Urothelium cell line (cell line): ENCODE measurements at regions not wholly inside any gene's neighbourhood (a gene's known extent, or its start where the extent isn't known, plus 50 kb on each side); places are given as distances from the start of the nearest gene placed in this dataset.

ENCODE experiments used
- DNase-seq: peaks from one replicate; pipeline ENCODE4 v3.0.0; 2011; ENCODE audit warnings: low spot score, mixed read lengths
- FAIRE-seq: peaks from 2 replicates; lab custom pipeline; 2011; peaks lifted over from hg19 to GRCh38; lab: Jason Lieb, UNC

DNA sequence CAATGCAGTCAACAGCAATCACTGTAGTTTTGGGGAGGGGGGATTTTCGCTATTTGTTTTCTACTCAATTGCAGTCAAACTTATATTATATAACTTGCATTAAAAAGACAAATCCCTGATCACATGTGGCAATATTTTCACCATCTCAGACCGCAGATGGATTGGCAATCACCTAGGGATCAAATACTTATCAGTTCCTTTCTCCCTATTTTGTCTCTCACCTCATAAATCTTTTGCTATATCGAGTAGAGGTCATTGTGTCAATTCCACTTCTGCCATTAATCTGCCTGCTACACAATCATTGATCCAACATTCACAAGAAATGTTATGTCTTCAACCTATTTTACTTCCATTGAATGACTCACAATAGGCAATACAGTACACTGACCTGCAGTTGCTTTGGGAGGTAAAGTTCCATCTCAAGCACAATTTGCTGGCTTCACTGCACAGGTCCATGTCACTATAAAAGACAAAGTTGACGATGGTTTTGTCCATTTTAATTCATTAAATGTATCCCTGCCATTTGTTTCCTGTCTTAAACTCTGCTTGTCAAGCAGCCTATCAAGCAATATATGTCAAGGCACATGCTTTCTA is 415.8 kb upstream of the PCDH9 start:
- DNase-seq: no peak
- no peak for FAIRE-seq

DNA sequence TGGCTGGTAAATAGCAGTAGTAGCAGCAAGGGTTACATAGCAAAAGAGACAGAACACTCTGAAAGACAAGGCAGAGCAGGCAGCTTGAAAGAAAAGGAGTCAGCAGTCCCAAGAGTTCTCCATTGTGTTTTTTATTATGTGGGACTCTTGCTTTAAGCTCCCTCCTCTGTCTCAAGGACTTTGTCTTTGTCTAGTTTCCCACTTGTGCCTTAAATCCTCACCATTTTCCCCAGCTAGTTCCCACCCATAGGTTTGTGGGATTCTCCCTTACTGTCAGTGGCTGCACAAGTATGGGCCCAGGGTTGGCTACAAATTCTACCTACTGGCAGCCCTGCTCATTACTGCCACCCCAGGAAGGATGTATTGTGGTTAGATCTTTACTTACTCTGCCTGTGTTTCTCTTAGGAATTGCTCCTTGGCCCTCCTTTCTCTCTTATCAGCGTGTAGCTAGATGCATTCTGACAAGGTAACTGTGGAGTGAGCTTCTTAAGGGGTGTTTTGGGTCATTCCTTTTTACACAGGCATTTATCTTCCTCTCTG is 413.4 kb upstream of the PCDH9 start:
- DNase-seq: no peak
- no peak for FAIRE-seq

DNA sequence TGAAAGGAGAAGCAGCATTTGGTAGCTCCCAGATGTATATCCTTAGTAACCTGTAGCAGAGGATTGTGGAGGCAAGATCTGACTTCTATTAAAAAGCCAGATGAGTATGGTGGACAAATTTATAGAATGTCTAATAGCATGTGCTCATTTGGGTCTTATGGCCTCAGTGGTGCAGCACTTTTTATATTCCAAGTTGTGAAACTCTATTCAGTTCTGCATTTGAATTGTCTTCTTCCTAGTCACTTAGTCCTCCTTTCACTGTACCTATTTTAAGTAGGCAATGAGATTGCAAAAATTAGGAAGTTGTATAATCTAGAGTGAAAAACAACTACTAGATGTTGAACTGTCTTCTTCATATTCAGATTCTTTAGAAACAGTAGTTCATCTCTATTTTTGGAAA is 412.5 kb upstream of the PCDH9 start:
- FAIRE-seq: no peak
- DNase-seq: no peak

DNA sequence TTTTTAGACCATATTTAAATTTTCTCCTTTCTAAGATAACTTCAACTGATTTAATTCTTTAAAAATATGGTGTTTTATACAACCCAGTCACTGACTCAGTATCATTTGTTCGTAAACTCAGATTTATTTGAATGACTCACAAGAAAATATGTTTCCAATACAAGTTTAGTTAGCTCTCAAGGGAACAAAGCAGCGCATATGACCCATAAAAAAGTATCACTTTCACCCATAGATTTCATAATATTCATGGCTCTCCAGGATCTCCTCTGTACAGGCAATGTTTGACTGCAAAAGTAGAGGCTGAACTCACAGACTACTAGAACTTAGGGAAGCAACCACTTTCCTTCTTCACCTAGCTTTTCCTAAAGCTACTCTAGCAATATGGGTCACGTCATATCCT is 405.6 kb upstream of the PCDH9 start:
- no peak for FAIRE-seq
- DNase-seq: no peak

DNA sequence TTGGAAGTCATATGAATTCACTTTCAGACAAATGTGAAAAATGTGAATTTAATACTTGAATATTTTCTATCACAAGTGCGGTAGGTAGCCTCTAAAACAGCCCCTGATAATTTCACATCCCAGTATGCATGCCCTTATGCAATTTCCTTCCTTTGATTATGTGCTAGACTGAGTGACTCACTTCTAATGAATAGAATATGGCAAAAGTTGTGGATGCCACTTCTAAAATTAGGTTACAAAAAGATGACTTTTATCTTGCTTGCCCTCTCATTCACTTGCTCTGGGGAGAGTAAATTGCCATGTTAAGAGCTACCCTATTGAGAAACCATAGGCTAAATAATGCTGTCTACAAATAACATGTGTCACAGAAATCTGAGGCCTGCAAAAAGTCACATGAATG is 402.5 kb upstream of the PCDH9 start:
- no peak for DNase-seq
- no peak for FAIRE-seq

DNA sequence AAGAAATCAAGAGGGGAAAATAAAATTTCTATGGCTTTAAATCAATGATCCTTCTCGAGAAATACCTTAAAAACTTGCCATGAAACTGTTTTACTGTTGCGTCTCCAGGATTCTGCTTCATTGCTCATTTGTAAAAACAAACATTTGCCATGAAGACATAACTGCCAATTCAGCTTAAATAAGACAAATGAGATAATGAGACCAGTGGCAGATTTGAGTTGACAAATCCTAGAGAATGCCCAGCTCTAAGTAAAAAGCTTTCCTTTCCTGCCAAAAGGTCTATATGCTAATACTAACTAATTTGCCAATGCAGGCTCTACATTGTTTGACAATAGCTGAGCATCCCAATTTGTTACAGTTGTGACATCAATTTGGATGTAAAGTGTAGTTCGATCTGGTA is 400.5 kb upstream of the PCDH9 start:
- DNase-seq: no peak
- FAIRE-seq: no peak

DNA sequence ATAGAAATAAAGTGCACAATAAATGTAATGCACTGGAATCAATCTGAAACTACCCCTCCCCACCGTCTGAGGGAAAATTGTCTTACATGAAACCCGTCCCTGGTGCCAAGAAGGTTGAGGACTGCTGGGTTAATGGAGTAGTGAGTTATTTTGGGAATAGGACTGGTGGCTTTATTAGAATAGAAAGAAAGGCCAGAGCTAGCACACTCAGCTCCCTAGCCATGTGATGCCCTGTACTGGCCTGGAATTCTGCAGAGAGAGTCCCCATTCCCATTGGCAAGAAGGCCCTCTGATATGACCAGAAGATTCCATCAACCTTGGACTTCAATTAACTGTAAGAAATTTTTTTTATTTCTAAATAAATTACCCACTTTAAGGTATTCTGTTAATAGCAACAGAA is 393.5 kb upstream of the PCDH9 start:
- no peak for FAIRE-seq
- DNase-seq: no peak

DNA sequence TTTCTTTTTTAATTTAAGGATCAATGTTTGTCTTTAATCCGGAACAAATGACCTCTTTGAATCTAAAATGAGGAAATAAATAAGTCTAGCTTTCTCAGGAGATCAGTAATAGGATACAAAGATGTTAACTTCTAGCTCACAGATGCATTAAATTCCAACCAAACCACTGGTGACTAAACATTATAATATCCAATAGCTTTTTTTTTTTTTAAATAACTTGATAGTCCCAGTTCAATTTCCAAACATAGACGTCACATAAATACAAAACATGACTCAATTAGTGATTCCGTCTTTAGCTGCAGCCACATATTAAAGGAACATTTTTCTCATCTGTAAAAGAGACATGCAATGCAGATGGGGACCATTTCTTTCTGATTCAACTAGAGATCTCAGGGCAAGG is 390.5 kb upstream of the PCDH9 start:
- FAIRE-seq (no peak), DNase-seq (peak; percentile 0)

DNA sequence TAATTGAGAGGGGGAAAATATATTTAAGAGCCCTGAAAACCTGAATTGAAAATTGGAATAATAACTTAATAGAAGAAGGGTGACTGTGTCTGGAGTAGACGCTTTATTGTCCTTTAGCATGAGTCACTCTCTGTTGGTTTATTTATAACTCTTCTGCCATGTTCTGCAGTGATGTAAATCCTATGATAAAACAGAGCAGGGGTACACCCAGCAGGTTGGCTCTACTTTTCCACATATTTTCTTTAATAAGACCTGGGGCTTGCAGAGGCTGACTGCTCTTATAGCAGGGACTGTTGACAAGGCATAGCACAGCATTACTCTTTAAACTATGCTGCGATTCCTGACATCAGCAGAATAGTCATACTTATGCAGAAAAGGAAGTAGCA is 389.9 kb upstream of the PCDH9 start:
- peak; percentile 25 for DNase-seq
- FAIRE-seq: no peak

DNA sequence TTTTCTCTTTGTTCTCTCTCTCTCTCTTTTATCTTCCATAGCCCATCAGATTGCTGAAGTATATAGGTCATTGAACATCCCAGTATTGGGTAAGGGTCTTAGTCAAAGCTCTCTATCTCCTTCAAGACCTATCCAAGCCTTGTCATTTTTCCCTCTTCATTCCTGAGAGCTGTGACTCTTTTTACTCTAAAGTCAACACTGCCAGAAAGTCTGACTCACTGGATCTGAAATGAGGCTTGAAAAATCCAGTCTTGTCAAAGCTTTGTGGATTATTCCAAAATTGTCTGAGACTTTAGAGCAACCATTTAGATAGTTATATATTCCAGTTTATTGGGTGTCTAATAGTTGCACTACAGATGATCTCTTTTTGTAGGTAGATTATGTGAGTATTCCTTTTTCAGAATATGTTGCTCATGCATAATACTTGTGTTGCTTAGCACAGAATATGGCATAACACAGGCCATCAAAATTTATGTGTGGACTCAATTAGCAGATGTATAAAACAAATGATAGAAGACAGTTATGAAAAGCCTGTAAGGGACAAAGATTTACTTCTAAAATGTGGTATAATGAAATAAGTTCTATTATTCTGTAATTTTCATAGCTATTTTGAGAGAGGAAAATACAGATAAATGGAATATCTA is 389.3 kb upstream of the PCDH9 start:
- DNase-seq: peak; percentile 4
- no peak for FAIRE-seq

DNA sequence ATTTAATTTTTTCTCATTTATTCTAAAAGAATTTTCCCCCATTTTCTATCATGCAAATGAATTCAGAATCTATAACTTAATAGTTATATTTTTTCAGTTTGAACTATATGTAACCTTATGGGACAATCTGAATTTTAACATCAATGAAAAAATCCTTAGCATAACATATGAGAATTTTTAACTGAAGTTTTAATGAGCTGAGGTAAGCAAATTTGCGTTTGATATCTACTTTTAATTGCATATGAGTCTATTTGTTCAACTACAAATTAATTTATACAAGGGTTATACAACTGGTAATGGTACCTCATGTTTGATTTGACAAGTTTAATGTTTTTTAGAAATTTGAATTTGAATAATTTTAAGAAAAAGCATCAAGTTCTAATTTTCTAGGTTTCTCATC is 384.4 kb upstream of the PCDH9 start:
- DNase-seq (no peak), FAIRE-seq (no peak)

DNA sequence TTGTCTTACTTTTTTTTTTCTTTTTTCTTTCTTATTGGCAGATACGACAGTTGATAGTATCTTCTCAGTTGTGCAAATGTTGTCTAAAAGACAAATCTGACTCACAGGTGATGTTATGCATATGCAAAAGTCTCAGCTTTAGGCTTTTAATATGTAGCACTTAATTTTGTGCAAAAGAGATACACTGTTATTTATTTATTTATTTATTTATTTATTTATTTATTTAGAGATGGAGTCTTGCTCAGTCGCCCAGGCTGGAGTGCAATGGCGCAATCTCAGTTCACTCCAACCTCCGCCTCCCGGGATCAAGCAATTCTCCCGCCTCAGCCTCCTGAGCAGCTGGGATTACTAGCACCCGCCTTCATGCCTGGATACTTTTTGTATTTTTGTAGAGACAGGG is 383.9 kb upstream of the PCDH9 start:
- FAIRE-seq (no peak), DNase-seq (no peak)

DNA sequence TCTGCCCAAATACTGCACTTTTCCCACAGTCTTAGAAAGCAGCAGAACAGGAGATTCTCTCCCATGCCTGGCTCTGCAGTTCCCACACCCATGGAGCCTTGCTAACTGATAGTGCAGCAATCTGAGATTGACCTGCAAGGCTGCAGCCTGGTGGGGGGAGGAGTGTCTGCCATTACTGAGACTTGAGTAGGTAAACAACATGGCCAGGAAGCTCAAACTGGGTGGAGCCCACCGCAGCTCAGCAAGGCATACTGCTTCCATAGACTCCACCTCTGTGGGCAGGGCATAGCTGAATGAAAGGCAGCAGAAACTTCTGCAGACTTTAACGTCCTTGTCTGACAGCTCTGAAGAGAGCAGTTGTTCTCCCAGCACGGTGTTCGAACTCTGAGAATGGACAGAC is 358.5 kb upstream of the PCDH9 start:
- no peak for FAIRE-seq

DNA sequence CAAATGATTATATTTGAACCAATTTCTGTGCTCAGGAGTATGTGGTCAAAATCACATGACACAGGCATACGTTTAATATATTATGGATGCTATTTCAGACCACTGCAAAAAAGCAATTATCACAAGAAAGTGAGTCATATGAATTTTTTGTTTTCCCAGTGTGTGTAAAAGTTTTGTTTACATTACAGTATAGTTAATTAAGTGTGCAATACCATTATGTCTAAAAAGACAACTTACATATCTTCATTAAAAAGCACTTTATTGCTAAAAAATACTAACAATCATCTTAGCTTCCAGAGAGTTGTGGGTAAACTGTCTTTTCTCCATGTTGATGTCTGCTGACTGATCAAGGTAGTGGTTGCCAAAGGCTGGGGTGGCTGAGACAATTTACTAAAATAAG is 347.2 kb upstream of the PCDH9 start:
- FAIRE-seq (no peak), DNase-seq (no peak)

More for the DNA sequence above, 358.5 kb upstream of the PCDH9 start:
- DNase-seq: no peak

DNA sequence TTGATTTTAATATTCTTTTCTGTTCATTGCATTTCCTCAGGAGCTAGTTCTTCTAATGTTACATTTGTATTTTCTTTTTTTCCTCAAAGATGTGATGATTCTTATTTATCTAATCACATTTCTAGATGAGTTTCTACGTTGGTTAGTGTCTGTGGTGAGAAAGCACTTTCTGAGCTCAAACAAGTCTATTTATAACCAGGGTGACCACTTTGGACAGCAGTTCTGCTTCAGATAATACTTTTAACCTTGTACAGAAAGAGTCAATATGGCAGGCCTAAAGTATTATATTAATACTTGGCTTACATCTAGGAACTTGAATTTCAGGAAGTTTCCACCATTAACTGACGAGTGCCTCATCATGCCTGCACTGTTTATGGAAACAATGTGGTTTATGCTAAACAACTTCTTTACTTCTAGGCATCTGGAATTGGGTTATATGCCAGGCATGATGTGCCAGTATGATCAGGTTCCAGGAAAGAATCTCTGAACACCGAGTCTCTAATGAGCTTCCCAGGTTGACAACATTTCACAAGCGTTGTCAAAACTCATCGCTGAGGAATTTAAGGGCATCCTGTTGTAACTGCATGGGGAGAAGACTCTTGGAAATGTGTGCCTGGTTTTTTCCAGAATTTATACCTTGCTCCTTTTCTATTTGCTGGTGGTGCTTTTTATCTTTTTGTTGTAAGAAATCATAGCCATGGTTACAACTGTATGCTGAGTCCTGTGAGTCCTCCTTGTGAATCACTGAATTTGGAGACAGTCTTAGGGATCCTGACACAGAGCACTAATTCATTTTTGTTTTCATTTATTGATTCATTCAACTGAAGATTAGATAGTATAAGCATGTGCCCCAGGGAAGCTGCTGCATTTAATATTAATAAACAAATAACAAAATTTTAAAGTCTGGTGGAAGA is 344.4 kb upstream of the PCDH9 start:
- FAIRE-seq (no peak), DNase-seq (peak; percentile 28)

DNA sequence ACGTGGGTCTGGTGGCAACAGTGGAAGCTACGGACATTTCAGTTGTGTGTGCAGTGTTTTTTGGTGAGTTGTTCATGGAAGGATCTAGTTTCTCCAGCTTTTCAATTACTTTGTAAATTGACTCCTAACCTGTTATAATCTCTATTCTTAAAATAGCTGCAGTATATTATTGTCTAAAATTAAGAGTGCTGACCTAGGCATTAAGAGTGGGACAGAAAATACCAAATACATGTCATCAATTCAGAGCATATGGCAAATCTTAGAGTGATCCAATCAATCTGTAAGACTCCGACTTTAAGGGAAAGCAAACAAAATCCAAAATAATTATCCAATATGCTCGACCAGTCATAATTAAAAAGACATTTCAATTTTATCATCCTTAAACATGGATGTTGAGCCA is 338.1 kb upstream of the PCDH9 start:
- DNase-seq (no peak), FAIRE-seq (no peak)

DNA sequence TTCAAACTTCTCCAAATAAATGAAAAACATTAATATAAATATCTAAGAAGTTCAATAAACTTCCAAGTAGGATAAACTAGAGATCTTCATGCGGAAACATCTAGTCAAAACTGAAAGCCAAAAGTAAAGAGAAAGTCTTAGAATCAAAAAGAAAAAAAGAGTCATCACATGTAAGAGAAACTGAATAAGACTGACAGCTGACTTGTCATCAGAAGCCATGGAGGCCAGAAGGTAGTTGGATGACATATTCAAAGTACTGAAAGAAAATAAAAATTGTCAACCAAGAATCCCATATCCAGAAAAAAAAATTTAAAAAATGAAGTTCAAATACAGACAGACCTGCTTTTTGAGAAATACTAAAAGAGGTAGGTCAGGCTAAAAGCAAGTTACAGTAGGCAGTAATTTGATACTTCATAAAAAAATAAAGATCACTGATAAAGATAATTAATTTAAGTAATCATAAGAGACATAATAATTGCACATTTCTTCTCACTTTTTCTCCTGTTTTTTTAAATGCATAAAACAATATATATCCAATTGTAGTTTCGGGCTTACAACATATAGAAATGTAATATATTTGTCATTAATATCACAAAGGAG is 327.6 kb upstream of the PCDH9 start:
- DNase-seq (no peak), FAIRE-seq (no peak)

DNA sequence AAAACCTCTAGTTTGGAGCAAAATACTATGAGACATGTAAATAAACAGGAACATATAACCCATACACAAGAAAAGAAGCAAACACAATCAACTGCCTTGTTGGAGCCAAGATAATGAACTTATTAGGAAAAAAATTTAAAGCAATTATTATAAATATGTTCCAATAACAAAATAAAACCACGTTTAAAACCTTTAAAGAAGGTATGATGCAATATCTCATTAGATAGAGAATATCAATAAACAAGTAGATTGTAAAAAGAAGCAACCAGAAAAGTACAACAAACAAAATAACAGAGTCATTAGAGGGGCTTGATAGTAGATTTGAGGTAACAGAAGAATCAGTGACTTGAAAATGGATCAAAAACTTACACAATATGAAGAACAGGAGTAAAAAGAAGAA is 327.0 kb upstream of the PCDH9 start:
- no peak for FAIRE-seq
- no peak for DNase-seq

DNA sequence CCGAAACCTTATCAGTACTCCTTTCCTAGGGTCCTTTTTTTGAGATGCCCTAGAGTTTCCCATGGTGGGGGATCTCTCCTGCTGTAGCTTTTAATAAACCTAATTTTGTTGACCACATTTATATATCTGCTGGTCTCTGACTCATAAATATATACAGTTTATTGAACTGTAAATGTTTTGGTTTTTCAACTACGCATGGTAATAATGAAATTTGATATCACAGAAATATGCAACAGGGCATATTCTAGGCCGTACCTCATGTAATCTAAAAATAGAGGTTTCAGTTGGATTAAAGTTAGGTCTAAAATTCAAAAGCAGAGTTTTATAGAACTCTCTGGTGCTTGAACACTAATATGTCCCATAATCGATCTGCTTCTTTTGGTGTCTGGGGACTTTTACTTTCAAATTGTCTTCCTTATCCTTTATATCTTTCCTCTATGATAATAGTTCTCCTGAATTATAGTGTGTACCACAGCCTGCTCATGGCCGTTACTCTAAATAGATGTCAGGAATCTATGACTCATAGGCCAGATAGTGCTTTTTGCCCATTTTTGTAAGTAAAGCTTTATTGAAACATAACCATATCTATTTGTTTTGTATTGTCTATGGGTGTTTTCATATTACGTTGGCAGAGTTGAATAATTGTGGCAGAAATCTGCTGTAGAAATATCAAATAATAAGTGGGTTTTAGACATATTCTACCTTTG is 324.8 kb upstream of the PCDH9 start:
- no peak for DNase-seq
- no peak for FAIRE-seq

DNA sequence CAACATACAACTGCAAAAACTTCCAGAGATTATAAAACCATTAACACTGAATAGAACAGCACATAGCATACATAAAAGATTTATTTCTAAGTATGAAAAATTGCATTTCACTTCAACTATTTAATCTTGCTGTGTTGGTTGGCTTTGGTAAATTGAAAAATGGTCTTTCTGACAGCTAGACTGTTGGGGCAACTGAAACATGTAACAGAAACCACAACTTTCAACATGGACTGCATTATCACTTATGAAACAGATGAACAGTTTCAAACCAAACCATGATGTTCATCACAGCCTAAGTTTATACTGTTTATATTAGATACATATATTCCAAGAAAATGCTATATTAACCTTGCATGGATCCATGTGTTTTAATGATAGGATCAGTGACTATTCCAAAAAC is 324.1 kb upstream of the PCDH9 start:
- FAIRE-seq (no peak), DNase-seq (no peak)

DNA sequence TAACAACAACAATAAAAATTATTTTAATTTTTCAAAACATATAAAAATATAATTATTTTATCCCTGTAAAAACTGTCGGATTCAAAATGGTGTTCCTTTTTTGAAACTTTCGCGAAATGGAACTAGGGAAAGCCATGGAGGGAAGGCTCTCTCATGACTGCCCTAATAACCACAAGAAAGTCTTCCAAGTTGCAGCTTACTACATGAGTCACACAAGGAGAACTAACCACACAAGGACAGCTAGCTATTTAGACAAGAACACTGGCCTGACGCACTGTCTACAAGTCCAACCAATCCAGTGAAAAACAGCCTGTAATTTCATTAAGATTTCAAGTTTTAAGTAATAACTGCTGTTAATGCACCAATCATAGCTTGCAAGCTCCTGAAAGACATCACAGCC is 319.2 kb upstream of the PCDH9 start:
- no peak for FAIRE-seq
- peak; percentile 43 for DNase-seq
